ENCODE measurements at regions not wholly inside any gene's neighbourhood (a gene's known extent, or its start where the extent isn't known, plus 50 kb on each side); places are given as distances from the start of the nearest gene placed in this dataset.

- TF ChIP-seq POLR2A (IDR thresholded peaks at IDR 0.05; ENCODE audit: low read length) (no peak), ZNF302 (CRISPR knock-in tag; IDR thresholded peaks at IDR 0.05) (no peak), CEBPB (IDR thresholded peaks at IDR 0.05) (no peak), E2F6 (IDR thresholded peaks at IDR 0.05; ENCODE audit: borderline replicate concordance, low read depth) (no peak), EP300 (IDR thresholded peaks at IDR 0.05) (no peak), RARB (CRISPR knock-in tag; IDR thresholded peaks at IDR 0.05) (no peak)
- TF ChIP-seq, protein P1, sequence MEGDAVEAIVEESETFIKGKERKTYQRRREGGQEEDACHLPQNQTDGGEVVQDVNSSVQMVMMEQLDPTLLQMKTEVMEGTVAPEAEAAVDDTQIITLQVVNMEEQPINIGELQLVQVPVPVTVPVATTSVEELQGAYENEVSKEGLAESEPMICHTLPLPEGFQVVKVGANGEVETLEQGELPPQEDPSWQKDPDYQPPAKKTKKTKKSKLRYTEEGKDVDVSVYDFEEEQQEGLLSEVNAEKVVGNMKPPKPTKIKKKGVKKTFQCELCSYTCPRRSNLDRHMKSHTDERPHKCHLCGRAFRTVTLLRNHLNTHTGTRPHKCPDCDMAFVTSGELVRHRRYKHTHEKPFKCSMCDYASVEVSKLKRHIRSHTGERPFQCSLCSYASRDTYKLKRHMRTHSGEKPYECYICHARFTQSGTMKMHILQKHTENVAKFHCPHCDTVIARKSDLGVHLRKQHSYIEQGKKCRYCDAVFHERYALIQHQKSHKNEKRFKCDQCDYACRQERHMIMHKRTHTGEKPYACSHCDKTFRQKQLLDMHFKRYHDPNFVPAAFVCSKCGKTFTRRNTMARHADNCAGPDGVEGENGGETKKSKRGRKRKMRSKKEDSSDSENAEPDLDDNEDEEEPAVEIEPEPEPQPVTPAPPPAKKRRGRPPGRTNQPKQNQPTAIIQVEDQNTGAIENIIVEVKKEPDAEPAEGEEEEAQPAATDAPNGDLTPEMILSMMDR (IDR thresholded peaks at IDR 0.05), result no peak
Measured at GRCh38 chr5:154674029-154674428, 81.1 kb upstream of the LARP1 start.

Data from A549 (cell line).